IMR-90 (cell line): ENCODE measurements at regions not wholly inside any gene's neighbourhood (a gene's known extent, or its start where the extent isn't known, plus 50 kb on each side); places are given as distances from the start of the nearest gene placed in this dataset.

Experiments
- ATAC-seq: fragments of 200-7000 bp; cut with Tn5 transposase; 2 replicates; pipeline ENCODE4 v1.9.1; 2020; ENCODE audit warnings: low read depth, mild to moderate bottlenecking, moderate library complexity
- BruUV-seq: library from RNA; stranded (reverse); fragments of 400-500 nt; replicated peaks from 2 replicates; lab custom pipeline; 2021; lab: Mats Ljungman, UMichigan
- CTCF ChIA-PET: fragments of 300-600 bp; formaldehyde crosslinking; extraction: SDS; loops from one replicate; lab custom pipeline; 2021; ENCODE audit warnings: antibody characterized with exemption; lab: Yijun Ruan, JAX
- POLR2A ChIA-PET: fragments of 300-600 bp; sonication (Branson Sonifier 250); formaldehyde crosslinking; loops from one replicate; lab custom pipeline; 2022; ENCODE audit warnings: antibody characterized with exemption; ENCODE audit not compliant: unreplicated experiment; lab: Charles Lee
- DNase-seq: peaks from one replicate; pipeline ENCODE4 v3.0.0; 2013
- H2AFZ ChIP-seq: replicated peaks from 2 replicates; pipeline ENCODE3; 2013; ENCODE audit warnings: low read length, mild to moderate bottlenecking; ENCODE audit not compliant: poor library complexity
- H2AK5ac ChIP-seq: 2 replicates; pipeline ENCODE4 v1.6.1; 2013; ENCODE audit warnings: low read depth, low read length, inconsistent platforms
- H2AK9ac ChIP-seq: replicated peaks from 2 replicates; pipeline ENCODE3; 2013; ENCODE audit warnings: mild to moderate bottlenecking, low read depth, low read length, moderate library complexity; ENCODE audit not compliant: poor library complexity
- H2BK120ac ChIP-seq: 2 replicates; pipeline ENCODE4 v1.6.1; 2013; ENCODE audit warnings: low read depth, low read length, inconsistent platforms
- H2BK15ac ChIP-seq: 3 replicates; pipeline ENCODE4 v1.6.1; 2013; ENCODE audit warnings: low read depth, low read length, inconsistent platforms
- H2BK20ac ChIP-seq: 2 replicates; pipeline ENCODE4 v1.6.1; 2013; ENCODE audit warnings: low read depth, mild to moderate bottlenecking, inconsistent platforms, low read length, moderate library complexity
- H2BK5ac ChIP-seq: 2 replicates; pipeline ENCODE4 v1.6.1; 2013; ENCODE audit warnings: mild to moderate bottlenecking, low read depth, low read length, inconsistent platforms; ENCODE audit not compliant: poor library complexity, severe bottlenecking
- H3K14ac ChIP-seq: replicated peaks from 2 replicates; pipeline ENCODE4 v1.6.1; 2013; ENCODE audit warnings: low read depth, low read length, inconsistent platforms
- H3K18ac ChIP-seq: 2 replicates; pipeline ENCODE4 v1.6.1; 2013; ENCODE audit warnings: low read depth, low read length, control low read depth
- H3K23ac ChIP-seq: 2 replicates; pipeline ENCODE4 v1.6.1; 2013; ENCODE audit warnings: low read depth, low read length, inconsistent platforms
- H3K27ac ChIP-seq: 2 replicates; pipeline ENCODE4 v1.5.1; 2013; ENCODE audit warnings: mild to moderate bottlenecking, control low read depth, low read length; ENCODE audit not compliant: insufficient read depth
- H3K27me3 ChIP-seq: 2 replicates; pipeline ENCODE4 v1.6.1; 2013; ENCODE audit warnings: low read length; ENCODE audit not compliant: control insufficient read depth, insufficient read depth
- H3K36me3 ChIP-seq: 2 replicates; pipeline ENCODE4 v1.6.1; 2013; ENCODE audit warnings: low read length, mixed read lengths; ENCODE audit not compliant: control insufficient read depth, insufficient read depth
- H3K4ac ChIP-seq: 2 replicates; pipeline ENCODE4 v1.6.1; 2013; ENCODE audit warnings: low read depth, low read length, inconsistent platforms
- H3K4me1 ChIP-seq: 2 replicates; pipeline ENCODE4 v1.6.1; 2013; ENCODE audit warnings: low read length, mixed read lengths; ENCODE audit not compliant: control insufficient read depth, insufficient read depth
- H3K4me2 ChIP-seq: 2 replicates; pipeline ENCODE4 v1.6.1; 2013; ENCODE audit warnings: low read depth, mild to moderate bottlenecking, control low read depth, low read length, moderate library complexity
- H3K4me3 ChIP-seq: 2 replicates; pipeline ENCODE4 v1.5.1; 2013; ENCODE audit warnings: low read depth, mild to moderate bottlenecking, control low read depth, low read length, moderate library complexity; ENCODE audit not compliant: insufficient read depth
- H3K56ac ChIP-seq: 2 replicates; pipeline ENCODE4 v1.6.1; 2013; ENCODE audit warnings: low read length, inconsistent platforms; ENCODE audit not compliant: insufficient read depth; ENCODE audit errors: extremely low read depth
- H3K79me1 ChIP-seq, 2 experiments: 2 replicates each; pipeline ENCODE4 v1.6.1; 2013; ENCODE audit warnings: low read length in 2 of 2, inconsistent platforms in 1 of 2, low read depth in 1 of 2
- H3K9ac ChIP-seq: 2 replicates; pipeline ENCODE4 v1.6.1; 2013; ENCODE audit warnings: low read depth, low read length, control low read depth
- H3K9me1 ChIP-seq: 2 replicates; pipeline ENCODE4 v1.6.1; 2013; ENCODE audit warnings: low read length, inconsistent platforms; ENCODE audit not compliant: insufficient read depth
- H3K9me3 ChIP-seq: 2 replicates; pipeline ENCODE4 v1.6.1; 2013; ENCODE audit warnings: low read length; ENCODE audit not compliant: control insufficient read depth, insufficient read depth
- H4K20me1 ChIP-seq: 2 replicates; pipeline ENCODE4 v1.6.1; 2013; ENCODE audit warnings: low read length, inconsistent platforms; ENCODE audit not compliant: insufficient read depth
- H4K5ac ChIP-seq: 2 replicates; pipeline ENCODE4 v1.6.1; 2013; ENCODE audit warnings: mild to moderate bottlenecking, low read depth, low read length, control low read depth
- H4K8ac ChIP-seq, 2 experiments: 2 replicates each; pipeline ENCODE4 v1.6.1; 2013; ENCODE audit warnings: low read depth in 2 of 2, low read length in 2 of 2, control low read depth in 1 of 2, inconsistent platforms in 1 of 2
- H4K91ac ChIP-seq: 2 replicates; pipeline ENCODE4 v1.6.1; 2013; ENCODE audit warnings: low read depth, low read length, inconsistent platforms; ENCODE audit not compliant: insufficient read depth
- BHLHE40 ChIP-seq: fragments of 150-350 bp; IDR thresholded peaks from 2 replicates; pipeline ENCODE4 v1.6.1; 2016; ENCODE audit warnings: mild to moderate bottlenecking, low read depth, low read length
- CEBPB ChIP-seq: IDR thresholded peaks from 2 replicates; pipeline ENCODE4 v1.6.1; 2012; ENCODE audit warnings: low read depth, low read length, improper control_type of control experiment
- CHD1 ChIP-seq: IDR thresholded peaks from 2 replicates; pipeline ENCODE4 v1.6.1; 2012; ENCODE audit warnings: low read depth, low read length, improper control_type of control experiment
- CTCF ChIP-seq: conservative IDR thresholded peaks from 2 replicates; pipeline ENCODE4 v1.5.1; 2012; ENCODE audit warnings: mild to moderate bottlenecking, low read depth, low read length, improper control_type of control experiment
- FOS ChIP-seq: fragments of 150-350 bp; IDR thresholded peaks from 2 replicates; pipeline ENCODE4 v1.6.1; 2016; ENCODE audit warnings: low read depth, low read length
- MAFK ChIP-seq: IDR thresholded peaks from 2 replicates; pipeline ENCODE4 v1.6.1; 2012; ENCODE audit warnings: low read depth, low read length, improper control_type of control experiment
- MAZ ChIP-seq: IDR thresholded peaks from 2 replicates; pipeline ENCODE4 v1.6.1; 2012; ENCODE audit warnings: low read depth, mild to moderate bottlenecking, low read length, improper control_type of control experiment, moderate library complexity, borderline replicate concordance
- MXI1 ChIP-seq: IDR thresholded peaks from 2 replicates; pipeline ENCODE4 v1.6.1; 2012; ENCODE audit warnings: low read depth, mild to moderate bottlenecking, low read length, moderate library complexity, borderline replicate concordance
- NFE2L2 ChIP-seq: fragments of 150-350 bp; IDR thresholded peaks from 2 replicates; pipeline ENCODE4 v1.6.1; 2016; ENCODE audit warnings: low read depth, mild to moderate bottlenecking, low read length
- POLR2A ChIP-seq: IDR thresholded peaks from 2 replicates; pipeline ENCODE4 v1.6.1; 2012; ENCODE audit warnings: mild to moderate bottlenecking, low read depth, low read length
- RAD21 ChIP-seq: IDR thresholded peaks from 2 replicates; pipeline ENCODE4 v1.6.1; 2012; ENCODE audit warnings: low read length, improper control_type of control experiment
- RCOR1 ChIP-seq: IDR thresholded peaks from 2 replicates; pipeline ENCODE4 v1.6.1; 2012; ENCODE audit warnings: mild to moderate bottlenecking, low read length, improper control_type of control experiment; ENCODE audit not compliant: insufficient replicate concordance
- RFX5 ChIP-seq: IDR thresholded peaks from 2 replicates; pipeline ENCODE4 v1.8.0; 2012; ENCODE audit warnings: low read depth, mild to moderate bottlenecking, low read length, moderate library complexity
- SMC3 ChIP-seq: fragments of 150-350 bp; IDR thresholded peaks from 2 replicates; pipeline ENCODE4 v1.6.1; 2016; ENCODE audit warnings: low read depth, mild to moderate bottlenecking, antibody characterized with exemption, low read length, moderate library complexity
- USF2 ChIP-seq: fragments of 150-350 bp; IDR thresholded peaks from 2 replicates; pipeline ENCODE4 v1.6.1; 2017; ENCODE audit warnings: mild to moderate bottlenecking, antibody characterized with exemption, low read length, low read depth
- WGBS, 2 experiments: methylation state at CpG; one replicate each; pipeline versions ENCODE4 v1.1.5 to v1.1.7; 2013; ENCODE audit warnings: missing lambda C conversion rate in 2 of 2; ENCODE audit not compliant: insufficient read length in 1 of 2; ENCODE audit errors: extremely low coverage in 2 of 2; 5-methylcytosine and 5-hydroxymethylcytosine counted together
- dilution Hi-C: fragments of 300-500 bp; cut with HindIII; formaldehyde crosslinking; loops from one replicate; pipeline ENCODE4 v1.14.3; 2018; ENCODE audit warnings: low sequenced_read_pairs; ENCODE audit not compliant: unreplicated experiment
- in situ Hi-C: fragments of 300-500 bp; cut with MboI; formaldehyde crosslinking; loops from 3 replicates; pipeline ENCODE4 v1.14.3; 2019; ENCODE audit warnings: low sequenced_read_pairs, inconsistent platforms, mixed read lengths
- intact Hi-C: fragments of 100-400 bp; cut with micrococcal nuclease; formaldehyde crosslinking; loops from 2 replicates; pipeline ENCODE4 v1.10.0; 2022
- TF ChIP-seq, protein P1 (sequence below): fragments of 150-350 bp; IDR thresholded peaks from 2 replicates; pipeline ENCODE4 v1.6.1; 2016; ENCODE audit warnings: low read depth, mild to moderate bottlenecking, low read length, moderate library complexity, borderline replicate concordance

- DNase-seq (no peak), ATAC-seq (no peak)
- Histone ChIP-seq H3K56ac (no peak overlapping the region), H3K27ac (no peak overlapping the region), H3K4me2 (no peak overlapping the region), H3K9ac (no peak overlapping the region), H3K14ac (no peak overlapping the region), H2BK5ac (no peak overlapping the region), H2AK5ac (no peak overlapping the region), H4K20me1 (no peaks in the 10 kb centered on the region), H3K4me3 (no peak overlapping the region), H3K4me1 (no peaks in the 10 kb centered on the region), H2AFZ (no peak overlapping the region), H3K36me3 (no peaks in the 10 kb centered on the region), H2BK15ac (no peak overlapping the region), H2BK20ac (no peak overlapping the region), H3K23ac (no peak overlapping the region), H2BK120ac (no peak overlapping the region), H3K4ac (no peak overlapping the region), H3K79me1 (no peaks in the 10 kb centered on the region), H4K5ac (no peak overlapping the region), H3K18ac (no peak overlapping the region), H4K91ac (no peak overlapping the region), H3K9me3 (no peaks in the 10 kb centered on the region), H2AK9ac (no peak overlapping the region), H4K8ac (no peak overlapping the region), H3K9me1 (no peaks in the 10 kb centered on the region), H3K27me3 (no peaks in the 10 kb centered on the region)
- no CpG with 5 or more reads among the region's 1 CpG for WGBS, 2 experiments
- no peak for TF ChIP-seq BHLHE40
- no peak for TF ChIP-seq NFE2L2
- TF ChIP-seq RFX5, result no peak
- TF ChIP-seq, protein P1, sequence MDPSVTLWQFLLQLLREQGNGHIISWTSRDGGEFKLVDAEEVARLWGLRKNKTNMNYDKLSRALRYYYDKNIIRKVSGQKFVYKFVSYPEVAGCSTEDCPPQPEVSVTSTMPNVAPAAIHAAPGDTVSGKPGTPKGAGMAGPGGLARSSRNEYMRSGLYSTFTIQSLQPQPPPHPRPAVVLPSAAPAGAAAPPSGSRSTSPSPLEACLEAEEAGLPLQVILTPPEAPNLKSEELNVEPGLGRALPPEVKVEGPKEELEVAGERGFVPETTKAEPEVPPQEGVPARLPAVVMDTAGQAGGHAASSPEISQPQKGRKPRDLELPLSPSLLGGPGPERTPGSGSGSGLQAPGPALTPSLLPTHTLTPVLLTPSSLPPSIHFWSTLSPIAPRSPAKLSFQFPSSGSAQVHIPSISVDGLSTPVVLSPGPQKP, result no peak
- TF ChIP-seq RCOR1, result no peak
- no peak for TF ChIP-seq CHD1
- no peak for TF ChIP-seq MAZ
- no peak for TF ChIP-seq CTCF
- TF ChIP-seq FOS, result no peak
- TF ChIP-seq POLR2A, result no peak
- TF ChIP-seq RAD21, result no peak
- no peak for TF ChIP-seq USF2
- TF ChIP-seq CEBPB, result no peak
- no peak for TF ChIP-seq MAFK
- TF ChIP-seq SMC3, result no peak
- no peak for TF ChIP-seq MXI1
- CTCF ChIA-PET, result no interaction called here
- in situ Hi-C loops (no loop called here), dilution Hi-C loops (no loop called here), intact Hi-C loops (no loop called here)
- no TSS peak for BruUV-seq
- POLR2A ChIA-PET, result no interaction called here
Measured at GRCh38 chr10:64519831-64520230, 998.6 kb downstream of the REEP3 start.
